NAMALWA (cell line): ENCODE measurements at regions not wholly inside any gene's neighbourhood (a gene's known extent, or its start where the extent isn't known, plus 50 kb on each side); places are given as distances from the start of the nearest gene placed in this dataset.
"Not testable (repeated sequence)": the region's sequence is repeated elsewhere in the genome, so short reads cannot be mapped to it uniquely, and the experiment has no call there.

Experiments
- DNase-seq: peaks from one replicate; pipeline ENCODE4 v3.0.0-alpha.2; 2015; ENCODE audit warnings: low spot score

DNA sequence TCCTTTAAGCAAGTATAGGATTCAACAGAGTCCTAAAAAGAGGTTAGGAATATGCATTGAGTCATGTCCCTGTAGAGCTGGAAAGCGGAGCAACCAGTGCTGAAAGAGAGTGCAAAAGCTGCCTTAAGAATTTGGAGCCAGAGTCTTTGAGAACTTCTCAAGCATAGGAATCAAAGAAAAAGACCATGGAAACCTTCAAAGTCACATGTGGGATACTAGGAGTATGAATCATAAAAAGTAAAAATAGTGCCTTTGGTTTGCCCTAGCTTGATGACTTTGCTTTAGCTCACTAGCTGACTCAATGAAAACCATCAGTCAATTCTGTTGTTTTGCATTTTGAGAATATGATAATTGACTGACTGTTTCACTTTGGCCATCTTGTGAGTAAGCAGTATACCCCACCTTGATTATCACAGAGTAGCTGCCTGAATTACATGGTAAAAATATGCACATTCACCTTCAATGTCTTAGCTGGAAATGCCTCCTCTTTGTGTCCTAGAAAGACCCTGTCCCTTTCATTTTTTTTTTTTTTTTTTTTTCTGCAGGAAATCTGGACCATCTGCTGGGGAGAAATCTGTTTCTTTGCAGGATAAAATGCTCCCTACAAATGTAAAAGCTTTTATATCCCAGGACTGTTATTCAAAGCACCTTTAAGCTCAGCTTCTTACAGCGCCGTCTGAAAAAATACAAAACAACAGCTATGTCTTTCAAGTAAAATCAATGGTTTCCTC is 248.6 kb upstream of the KRR1 start:
- no peak for DNase-seq

DNA sequence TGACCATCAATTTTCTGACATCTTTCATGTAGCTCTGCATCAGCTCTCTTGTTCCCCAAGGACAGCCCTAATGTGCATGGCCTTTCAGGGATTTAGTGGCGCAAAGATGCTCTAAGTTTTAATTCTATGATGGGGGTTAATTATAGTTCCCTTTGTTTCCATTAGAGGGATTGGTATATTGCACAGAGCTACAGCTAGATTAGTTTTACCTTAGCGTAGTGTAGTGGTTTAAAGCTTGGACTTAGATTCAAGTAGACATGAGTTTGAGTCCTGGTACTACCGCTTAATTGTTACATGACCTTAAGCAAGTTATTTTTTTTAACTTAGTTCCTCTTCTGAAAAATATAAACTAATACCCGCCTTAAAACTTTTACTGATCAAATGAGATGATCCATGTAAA is 247.8 kb upstream of the KRR1 start:
- DNase-seq = no peak

DNA sequence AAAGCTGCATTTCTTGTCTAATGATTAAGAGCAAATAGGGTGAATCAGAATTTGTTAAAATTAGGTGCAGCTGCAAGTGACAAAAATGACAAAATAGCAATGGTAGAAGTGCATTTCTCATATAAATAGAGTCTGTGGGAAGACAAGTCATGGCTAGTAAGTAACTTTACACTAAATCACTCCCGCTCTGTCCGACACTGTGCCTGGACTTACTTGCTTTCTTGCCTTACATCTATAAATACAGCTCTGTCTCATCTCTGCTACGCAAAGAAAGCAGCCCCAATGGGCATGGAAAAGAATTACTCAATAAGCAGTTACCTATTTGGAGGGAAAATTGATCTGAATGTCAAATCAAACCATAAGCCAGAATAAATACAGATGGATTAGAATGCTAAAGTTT is 245.4 kb upstream of the KRR1 start:
- no peak for DNase-seq

DNA sequence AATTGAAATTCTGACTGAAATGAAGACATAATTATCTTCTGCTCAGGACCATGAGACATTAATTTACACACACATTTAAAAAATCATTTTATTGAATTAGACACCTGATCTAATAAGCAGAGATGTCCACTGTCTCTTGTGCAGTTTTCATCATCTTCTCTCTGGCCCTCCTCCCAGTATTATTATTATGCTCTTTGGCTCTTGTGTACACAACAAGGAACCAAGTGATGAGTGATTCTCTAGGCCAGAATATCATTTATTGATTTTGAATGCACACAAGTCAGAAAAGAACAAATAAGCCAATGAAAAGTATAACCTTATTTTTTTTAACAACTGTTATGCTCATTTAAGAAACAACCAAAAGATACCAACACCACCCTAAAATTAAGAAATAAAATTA is 244.7 kb upstream of the KRR1 start:
- DNase-seq = no peak

DNA sequence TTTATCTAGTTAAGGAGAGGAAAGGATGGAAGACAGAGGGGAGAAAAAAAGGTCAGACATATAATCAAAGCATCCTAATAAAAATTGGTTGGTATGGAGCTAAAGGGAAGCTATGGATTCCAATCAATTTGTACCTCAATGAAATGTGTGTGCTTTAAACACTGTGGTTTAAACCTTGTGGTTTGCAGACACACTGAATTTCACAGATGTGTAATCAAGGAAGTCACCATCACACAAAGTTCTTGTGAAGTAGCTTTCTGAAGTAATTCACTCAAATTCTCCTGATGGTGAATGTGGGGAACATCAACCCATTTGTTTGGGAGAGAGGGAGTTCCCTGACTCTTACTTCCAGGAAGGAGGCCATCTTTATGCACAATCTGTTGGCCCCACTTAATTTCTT is 243.3 kb upstream of the KRR1 start:
- DNase-seq = no peak

DNA sequence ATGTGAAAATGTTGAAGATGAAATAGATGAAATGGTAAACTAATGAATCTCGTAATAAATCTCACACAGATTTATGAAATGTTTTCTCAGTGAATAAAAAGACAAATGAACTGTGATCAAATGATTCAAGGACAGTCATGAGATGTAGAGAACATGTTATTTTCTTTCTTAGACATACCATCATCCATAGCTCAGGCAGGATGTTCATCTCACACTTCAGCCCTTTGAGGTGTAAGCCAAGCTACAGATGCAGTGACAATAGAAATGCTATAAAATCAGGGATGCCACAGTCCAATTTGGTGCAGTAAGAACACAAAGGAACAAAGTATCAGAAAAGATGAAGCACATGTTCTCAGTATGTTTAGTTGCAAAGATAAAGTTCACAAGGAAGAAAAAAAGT is 242.7 kb upstream of the KRR1 start:
- DNase-seq = no peak

DNA sequence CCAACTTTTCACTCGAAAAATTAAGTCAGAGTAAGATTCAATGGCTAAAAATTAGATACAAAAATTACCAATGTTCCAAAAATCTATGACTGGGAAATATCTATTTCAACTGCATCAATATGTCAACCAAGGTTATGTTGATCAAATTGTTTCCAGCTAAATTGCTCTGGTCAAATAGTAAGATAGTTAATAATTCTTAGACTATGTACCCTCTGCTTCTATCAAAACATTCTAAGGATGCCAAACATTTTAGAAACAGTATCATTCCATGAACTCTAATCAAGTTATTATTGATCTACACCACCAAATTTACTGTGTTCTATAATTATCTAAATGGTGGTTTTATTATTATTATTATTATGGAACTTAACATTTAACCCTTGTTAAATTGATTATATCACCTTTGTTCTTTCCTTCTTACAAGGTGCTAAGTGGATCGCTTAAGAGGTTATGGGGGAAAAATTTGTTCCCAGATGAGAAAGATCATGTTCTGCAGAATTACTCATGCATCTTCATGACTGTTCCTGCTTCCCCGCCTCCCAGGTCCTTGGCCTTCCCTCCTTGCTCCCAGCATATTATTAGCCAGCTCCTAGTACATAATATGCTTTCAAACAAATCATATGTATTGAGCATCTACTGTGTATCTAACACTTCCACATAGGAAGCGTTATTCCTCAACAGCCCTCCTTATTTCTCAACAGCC is 240.5 kb upstream of the KRR1 start:
- no peak for DNase-seq

DNA sequence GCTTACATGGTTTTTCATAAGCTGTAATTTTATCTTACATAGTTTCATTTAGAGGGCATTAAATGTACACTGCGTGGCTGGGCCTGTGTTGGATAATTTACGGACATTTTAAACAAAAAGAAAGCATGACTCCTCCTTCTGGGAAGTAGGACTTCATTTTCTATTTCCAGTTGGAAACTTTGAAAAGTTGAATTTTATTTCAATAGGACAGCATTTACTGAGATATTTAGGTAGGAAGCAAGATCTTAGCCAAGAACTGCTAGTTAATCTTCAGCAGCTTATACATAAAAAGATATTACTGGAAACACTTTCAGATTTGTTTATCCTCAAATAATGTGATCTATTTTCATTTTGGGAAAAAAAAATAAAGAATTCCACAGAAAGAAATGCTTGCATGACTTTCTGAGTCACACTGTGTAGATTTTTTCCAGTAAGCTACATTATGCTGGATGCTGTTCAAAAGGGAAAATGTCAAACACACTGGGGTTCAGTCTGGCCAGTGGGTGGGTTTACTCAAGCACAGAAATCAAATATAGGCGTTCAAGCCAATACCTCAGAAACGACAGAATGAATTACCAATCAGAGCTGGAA is 239.4 kb upstream of the KRR1 start:
- no peak for DNase-seq

DNA sequence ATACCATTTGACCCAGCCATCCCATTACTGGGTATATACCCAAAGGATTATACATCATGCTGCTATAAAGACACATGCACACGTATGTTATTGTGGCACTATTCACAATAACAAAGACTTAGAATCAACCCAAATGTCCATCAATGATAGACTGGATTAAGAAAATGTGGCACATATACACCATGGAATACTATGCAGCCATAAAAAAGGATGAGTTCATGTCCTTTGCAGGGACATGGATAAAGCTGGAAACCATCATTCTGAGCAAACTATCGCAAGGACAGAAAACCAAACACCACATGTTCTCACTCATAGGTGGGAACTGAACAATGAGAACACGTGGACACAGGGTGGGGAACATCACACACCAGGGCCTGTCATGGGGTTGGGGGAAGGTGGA is 237.6 kb upstream of the KRR1 start:
- not testable (repeated sequence) for DNase-seq

DNA sequence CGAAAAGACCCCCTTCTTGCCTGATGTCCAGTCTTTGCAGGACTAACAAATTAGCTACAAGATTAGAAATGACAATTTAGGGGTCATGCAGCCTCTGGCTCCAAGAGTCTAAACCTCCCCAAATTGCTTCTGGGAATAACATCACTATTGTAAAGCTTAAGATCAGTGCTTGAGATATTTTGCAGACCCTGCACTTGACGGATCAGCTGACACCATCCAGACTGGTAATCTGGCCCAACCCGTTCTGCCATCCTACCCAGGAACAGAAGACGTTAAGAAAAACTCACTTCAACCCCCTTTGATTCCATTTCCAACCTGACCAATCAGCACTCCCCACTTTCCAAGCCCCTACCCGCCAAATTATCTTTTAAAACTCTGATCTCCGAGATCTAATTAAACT is 236.7 kb upstream of the KRR1 start:
- no peak for DNase-seq

DNA sequence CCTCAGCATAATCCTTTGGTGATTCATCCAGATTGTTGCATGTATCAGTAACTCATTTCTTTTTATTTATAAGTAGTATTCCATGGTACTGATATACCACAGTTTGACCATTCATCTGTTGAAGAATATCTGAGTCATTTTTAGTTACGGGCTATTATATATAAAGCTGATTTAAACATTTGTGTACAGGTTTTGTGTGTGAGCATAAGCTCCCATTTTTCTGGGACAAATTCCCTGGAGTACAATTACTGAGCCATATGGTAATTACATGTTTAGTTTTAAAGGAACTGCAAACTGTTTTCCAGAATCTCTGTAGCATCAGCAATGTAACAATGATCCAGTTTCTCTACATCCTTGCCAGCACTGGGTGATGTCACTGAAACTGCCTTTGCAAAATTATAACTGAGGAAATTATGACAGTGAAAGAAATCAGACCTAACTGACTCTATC is 236.2 kb upstream of the KRR1 start:
- no peak for DNase-seq

DNA sequence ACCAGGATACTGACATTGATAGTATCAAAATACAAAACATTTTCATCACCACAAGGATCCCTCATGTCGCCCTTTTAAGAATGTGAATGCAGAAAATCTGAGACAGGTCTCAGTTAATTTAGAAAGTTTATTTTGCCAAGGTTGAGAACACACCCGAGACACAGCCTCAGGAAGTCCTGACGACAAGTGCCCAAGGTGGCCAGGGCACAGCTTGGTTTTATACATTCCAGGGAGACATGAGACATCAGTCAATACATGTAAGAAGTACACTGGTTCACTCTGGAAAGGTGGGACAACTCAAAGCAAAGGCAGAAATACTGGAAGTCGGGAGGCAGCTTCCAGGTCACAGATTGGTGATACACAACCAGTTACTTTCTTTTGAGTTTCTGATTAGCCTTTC is 235.2 kb upstream of the KRR1 start:
- DNase-seq = no peak

DNA sequence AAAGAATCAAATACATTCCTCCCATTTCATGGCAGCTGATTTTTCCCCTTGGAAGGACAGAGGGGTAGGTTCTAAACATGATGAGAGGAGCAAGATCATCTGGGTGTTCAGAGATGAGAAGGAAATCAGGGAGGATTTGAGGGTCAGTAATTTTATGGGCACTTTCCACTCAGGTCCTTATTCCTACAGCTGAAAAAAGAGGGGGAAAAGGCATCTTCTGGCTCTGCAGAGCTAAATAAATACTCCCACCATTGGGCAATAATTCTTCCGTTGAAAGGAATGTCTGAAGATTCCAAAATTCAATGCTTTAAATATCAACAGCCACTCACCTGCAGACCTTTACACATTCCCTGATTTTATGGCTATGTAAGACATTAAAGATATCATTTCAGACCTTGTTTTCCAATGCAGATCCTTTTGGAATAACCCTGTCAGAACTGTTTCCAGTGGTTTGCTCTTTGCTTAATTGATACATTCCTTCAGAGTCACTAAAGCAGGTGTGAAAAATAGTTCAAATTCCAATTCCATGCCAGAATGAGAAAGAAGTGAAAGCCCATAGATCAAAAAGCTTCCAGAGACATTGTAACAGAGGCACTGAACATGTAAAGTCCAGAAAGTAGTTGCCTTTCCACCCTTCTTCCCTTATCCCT is 233.3 kb upstream of the KRR1 start:
- no peak for DNase-seq

DNA sequence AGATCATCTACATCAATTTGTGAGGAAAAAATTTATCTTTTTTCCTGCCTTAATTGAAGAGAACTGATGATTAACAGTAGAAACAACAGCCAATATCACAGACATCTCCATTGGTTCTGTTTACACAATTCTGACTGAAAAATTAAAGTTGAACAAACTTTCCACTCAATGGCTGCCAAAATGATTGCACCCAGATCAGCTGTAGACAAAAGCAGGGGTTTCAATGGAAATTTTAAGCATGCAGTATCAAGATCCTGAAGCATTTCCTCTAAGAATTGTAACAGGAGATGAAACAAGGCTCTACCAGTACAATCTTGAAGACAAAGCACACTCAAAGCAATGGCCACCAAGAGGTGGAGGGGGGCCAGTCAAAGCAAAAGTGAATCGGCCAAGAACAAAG is 231.6 kb upstream of the KRR1 start:
- DNase-seq = no peak

DNA sequence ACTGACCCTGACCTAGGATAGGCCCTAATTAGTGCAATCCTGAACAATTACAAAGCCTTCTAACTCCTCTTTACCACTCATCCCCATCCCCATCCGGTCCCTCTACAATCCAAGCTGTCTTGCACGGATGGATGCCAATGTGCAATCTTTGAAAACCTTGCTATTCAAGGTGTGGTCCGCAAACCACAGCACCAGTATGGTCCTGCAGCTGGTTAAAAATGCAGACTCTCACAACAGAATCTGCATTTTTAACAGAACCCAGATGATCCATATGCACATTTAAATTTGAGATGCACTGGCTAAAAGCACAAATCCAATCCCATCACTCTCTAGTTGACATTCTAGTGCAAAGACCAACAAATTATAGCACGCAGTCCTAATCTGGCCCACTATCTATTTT is 230.6 kb upstream of the KRR1 start:
- DNase-seq = no peak

DNA sequence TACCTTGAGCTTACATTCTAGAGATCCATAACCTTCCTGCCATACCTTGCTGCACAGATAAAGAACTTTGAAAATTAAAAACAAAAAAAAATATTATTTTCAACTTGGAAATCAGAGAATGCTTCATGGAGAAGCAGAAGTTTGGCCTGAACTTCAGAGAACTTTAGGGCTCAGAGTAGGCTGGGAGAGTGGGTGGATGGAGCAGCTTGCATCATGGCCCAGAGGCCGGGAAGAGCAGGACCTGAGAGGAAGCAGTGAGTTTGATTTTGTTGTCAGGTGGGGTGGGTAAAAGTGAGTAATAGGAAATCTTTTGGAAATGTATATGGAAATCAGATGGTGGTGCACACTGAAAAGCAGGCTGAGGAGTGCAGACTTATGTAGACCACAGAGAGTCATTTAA is 228.5 kb upstream of the KRR1 start:
- DNase-seq = no peak

DNA sequence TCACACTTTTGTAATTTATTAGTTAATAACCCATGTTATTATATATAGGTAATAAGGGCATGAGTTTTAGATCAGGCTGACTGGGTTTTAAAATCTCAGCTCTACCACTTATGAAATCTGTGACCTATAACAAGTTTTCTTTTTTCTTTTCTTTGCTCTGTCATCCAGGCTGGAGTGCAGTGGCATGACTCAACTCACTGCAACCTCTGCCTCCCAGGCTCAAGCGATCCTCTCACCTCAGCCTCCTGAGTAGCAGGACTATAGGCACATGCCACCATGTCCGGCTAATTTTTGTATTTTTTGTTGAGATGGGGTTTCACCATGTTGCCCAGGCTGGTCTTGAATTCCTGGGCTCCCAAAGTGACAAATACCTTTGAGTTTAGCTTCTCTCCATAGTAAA is 227.7 kb upstream of the KRR1 start:
- DNase-seq = not testable (repeated sequence)

DNA sequence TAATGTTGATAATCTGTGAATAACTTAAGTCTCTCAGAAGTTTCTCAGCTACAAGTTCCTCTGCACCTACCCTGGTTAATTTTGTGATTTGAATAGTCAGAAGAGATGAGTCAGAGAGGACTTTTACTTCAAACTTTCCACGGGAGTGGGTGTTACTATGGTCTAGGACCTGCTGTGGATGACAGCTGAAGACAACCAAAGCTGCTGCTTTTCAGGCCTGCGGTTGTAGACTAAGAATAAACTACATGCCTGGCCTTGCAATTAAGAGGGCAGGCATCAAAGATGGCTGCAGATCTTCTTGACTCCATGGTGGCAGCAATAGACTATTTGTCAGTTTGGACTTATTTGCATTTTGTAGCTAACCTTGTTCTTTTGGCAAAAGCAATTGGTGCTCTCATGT is 227.1 kb upstream of the KRR1 start:
- DNase-seq = no peak

DNA sequence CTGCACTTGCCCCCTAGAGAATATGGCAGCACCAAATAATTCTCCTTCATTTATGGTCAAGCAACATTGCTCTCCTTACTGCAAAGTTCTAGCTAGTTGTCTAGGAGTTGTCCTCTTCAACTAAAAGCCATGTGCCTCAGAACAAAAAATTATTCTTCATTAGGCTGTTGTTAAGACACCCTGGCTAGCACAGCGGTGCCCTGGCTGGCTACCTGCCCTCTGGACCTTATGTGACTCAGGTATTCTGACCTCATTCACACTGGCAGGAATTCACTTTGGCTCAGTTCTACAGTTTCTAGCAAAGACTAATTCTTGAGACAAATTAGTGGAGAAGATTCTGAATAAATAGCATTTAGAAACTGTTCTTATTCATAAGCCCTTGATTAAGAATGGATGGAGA is 224.4 kb upstream of the KRR1 start:
- no peak for DNase-seq

DNA sequence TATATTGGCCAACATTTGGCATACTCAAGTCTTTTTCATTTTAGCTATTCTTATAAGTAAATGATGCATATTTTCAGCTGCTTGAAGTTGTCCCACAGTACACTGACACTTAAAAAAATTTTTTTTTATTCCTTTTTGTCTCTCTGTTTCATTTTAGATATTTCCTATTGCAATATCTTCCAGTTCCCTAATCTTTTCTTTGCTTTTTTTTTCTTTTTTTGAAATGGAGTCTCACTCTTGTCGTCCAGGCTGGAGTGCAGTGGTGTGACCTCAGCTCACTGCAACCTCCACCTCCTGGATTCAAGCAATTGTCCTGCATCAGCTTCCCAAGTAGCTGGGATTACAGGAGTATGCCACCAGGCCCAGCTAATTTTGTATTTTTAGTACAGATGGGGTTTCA is 217.4 kb upstream of the KRR1 start:
- no peak for DNase-seq

DNA sequence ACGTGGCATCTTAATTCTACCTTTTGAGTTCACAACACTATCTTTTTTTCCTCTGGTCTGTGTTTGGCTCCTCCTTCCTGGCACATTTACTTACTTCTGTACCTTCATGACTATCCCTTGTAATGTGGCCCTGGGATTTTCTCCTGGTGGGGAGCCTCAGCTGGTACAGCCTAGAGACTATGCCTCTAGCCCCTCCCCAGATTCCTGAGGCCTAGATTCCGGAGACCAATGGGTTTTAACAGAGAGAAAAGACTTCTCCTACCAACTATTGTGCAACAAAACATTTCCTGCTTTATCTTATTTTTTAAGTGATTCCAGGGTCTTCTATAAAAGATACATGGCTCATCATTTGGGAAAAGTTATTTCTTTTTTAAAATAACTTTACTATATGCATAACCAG is 216.2 kb upstream of the KRR1 start:
- DNase-seq = no peak

DNA sequence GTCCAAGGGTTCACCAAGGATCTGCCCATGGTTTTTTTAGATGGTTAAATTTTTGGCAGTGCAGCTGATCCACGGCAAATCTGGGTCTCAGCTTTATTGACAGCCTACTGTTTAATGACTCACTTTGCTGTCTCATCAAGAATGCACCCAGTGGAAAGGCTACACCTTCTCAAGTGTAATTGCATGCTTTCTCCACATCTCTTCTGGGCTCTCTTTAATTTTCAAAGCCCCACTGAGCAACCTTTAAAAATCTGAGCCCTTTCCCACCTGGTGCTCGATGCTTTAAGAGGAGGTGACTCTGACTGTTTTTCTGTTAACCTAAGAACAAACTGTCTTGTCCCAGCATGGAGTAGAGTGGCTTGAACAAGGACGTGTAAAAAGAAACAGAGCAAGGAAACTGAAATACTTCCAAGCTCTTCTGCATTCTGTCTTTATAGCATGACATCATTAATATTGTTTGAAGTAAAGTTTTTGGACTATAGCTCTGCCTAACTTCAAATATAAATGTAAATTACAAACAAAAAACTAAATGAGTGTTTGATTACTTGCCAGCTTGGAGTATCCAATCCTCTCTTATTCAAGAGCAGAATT is 214.2 kb upstream of the KRR1 start:
- DNase-seq = peak; percentile 33

DNA sequence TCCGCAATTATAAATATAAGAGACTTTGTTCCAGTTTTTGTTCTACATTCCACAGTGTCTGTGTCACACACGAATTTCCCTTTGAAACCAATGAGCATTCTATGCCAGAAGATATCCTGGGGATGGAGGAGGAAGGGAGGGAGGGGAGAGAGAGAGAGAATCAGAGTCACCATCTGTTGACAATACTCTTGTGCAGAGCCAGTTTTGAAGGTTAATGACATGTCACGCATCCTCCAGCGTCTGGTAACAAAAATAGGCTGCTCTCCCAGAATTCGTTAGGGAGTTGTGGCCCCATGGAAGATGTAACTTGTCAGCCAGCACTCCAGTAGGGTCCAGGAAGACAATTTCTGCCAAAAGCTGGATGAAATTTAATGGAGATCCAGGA is 213.5 kb upstream of the KRR1 start:
- DNase-seq = no peak
